ENCODE measurements at regions not wholly inside any gene's neighbourhood (a gene's known extent, or its start where the extent isn't known, plus 50 kb on each side); places are given as distances from the start of the nearest gene placed in this dataset.

DNA sequence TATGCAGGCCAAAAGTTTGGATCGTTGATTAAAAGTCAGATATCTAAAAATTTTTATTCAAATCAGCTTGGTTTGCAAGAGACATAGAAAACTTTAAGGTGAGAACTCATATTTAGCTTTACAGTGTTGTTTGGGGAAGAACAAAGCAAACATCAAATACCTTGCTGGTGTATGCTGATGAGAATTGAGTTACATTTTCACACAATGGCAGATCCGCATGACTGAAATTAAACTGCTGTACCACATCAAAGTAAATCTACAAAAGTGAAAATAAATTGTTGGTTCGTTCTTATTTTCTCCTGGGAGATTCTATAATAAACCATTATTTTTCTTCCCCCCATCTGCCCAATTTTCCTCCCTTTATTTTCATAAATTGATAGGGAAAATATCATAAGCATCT is 198.2 kb upstream of the PCSK5 start:
- DNase-seq: no peak

DNA sequence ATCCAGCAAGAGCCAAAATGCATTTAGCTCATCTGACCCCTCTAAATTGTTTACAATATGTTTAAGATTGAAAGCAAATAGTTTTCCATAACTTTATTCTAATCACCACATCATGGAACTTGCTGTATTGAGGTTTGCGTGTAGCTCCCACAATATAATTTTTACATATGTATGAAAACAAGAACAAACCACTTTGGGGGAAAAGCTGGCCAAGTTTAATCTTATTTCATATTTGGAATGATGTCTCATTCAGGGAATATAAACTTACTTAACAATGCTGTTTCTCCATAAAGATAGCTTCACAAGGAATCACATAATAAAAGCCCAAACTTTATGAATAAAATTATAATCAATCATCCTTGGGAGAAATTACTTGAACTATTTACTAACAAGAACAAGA is 194.6 kb upstream of the PCSK5 start:
- no peak for DNase-seq

GRCh38 chr9:75699017-75699416 is 191.5 kb upstream of the PCSK5 start:
- no peak for DNase-seq

DNA sequence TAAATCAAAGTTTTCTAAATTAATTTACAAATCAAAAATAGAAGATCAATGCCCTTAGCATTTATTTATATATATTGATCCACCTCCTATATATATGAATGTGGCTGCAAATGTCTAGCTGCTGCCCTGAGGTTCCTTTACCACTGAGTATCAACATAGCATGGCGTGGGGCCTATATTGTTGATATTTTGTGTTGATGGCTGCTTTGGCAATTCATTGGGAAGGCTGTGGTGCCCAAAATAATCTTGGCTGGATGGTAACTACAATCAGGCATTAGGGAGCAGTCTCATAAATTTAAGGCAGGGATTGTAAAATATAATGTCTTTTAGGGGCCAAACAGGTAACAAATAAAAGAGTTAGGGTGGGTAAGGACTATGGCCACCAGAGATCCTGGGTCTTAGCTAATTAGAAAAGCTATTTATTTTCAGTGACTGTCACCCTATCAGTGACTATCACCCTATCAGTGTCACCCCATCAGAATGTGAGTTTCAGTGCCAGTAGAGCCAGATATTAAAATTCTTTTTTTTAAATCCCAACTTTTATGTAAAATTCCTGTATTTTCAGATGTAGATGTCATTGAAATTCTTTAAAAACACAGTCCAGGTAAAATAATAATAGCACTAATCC is 190.7 kb upstream of the PCSK5 start:
- DNase-seq: no peak

DNA sequence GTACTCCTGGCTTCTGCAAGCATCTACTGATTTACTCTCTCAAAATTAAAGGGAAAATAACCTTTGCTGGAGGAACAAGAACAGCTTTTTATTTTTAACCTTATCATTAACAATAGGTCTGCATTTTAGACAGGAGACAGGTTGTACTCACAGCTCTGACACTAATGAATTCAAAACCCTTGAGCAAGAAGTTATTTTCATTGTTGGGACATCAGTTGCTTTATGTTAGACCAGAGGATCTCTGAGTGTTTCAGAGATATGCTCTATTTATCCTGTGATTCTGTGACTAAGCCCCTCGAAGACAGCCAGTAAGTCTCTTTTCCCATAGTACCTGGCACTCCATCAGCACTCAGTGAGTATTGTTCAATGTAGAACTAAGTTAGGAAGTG is 190.2 kb upstream of the PCSK5 start:
- no peak for DNase-seq

GRCh38 chr9:75707191-75707590 is 183.3 kb upstream of the PCSK5 start:
- DNase-seq: no peak

DNA sequence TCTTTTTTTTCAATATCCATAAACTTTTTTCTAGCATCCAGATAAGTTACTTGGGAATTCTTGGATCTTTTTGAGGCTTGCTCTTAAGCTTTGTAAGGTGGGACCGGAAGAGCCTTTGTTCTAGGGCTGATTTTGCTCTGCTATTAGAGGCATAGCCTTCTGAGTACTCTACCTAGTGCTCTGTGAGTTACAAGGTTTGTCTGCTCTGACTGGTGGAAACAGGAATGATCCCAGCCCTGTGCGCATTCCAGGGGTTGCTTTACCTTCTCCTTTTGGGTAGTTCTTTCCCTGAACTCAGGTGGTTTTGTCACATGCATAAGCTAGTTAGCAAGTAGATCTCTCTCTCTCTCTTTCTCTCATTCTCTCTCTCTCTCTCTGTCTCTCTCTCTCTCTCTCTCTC is 180.8 kb upstream of the PCSK5 start:
- DNase-seq: no peak

DNA sequence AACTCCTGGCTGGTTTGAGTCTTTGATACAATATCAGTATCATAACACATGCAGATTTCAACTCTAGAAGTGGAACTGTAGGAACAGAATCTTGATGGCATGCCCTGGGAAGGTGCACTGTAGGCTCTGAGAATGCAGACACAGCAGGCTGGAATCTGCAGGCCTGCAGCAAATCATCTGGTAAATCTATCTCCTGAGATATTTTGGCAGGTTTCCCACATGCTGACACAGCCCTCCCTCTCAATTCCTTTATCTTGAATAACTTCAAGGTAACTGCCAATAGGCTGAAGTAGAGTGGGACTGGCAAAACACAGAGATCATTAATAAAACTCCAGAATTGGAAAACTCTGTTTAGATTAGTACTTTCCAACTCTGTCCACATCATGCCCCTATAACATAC is 177.8 kb upstream of the PCSK5 start:
- no peak for DNase-seq

GRCh38 chr9:75713335-75713734 is 177.1 kb upstream of the PCSK5 start:
- no peak for DNase-seq

- no peak for DNase-seq
Measured at GRCh38 chr9:75715360-75715759, 175.1 kb upstream of the PCSK5 start.

DNA sequence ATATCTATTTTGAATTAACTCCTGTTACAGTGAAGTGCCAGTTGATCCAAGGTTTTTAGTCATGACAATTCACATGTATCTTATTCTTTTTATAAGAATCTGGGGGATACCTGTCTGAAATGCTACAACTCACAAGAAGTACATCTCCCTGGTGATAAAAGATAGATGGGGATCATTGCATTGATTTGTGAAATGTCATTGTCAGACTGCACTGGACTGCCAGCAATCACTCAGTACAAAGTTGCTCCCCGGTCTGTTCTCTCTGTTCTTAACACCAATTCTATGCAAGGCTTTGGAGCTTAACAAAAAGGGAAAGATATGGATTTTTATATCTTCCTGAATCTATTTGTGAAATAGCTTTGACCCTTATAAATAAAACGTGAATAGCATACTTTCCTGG is 171.8 kb upstream of the PCSK5 start:
- no peak for DNase-seq

DNA sequence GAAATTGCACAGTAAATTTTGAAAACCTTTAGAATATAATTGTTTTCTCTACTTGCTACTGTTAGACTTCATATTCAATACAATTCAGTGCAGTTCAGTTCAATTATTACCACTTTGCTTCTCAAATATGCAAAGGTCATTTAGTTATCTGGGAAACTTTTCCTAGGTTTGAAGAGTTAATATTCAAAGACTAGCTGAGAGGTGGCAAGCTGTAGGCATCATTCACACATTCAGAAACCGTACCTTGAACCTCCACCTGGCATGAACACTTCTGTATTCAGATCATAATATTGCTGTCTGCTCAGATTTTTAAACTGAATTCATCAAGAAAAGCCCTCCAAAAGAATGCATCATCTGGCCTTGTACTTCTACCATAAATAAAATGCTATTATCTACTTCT is 162.1 kb upstream of the PCSK5 start:
- DNase-seq: no peak

GRCh38 chr9:75734802-75735201 is 155.7 kb upstream of the PCSK5 start:
- DNase-seq: no peak

DNA sequence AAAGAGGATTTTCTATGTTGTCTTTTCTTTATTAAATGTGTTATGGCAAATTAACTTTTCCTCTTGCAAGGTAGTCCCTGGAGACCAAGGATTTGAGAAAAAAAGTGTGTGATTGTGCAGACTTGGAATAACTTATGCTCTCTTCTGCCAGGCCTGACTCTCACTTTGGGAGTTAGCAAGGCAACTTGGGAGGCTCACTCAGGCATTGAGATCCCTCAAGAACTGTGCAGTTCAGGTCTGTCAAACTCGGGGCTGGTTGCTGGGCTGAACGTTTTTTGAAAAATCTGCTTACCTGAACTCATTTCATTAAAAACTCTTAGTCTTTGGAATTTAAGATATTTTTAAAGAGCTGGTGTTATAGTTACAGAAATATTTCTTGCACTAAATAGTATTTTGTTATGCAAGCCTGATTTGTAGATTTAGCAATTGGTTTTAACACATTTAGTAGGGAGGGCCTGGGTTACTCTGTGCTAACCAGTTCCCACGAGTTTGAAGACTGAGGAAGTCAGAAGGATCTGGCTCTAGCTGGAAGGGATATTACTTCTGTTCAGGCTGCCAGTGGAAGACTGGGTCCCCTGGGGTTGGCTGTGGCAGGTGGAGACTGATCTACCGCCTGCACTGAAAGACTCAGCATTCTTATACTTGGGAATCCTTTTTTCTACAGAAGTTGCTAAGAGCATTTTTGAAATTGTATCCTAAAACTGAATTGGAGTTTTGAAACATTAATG is 150.4 kb upstream of the PCSK5 start:
- DNase-seq: no peak

DNA sequence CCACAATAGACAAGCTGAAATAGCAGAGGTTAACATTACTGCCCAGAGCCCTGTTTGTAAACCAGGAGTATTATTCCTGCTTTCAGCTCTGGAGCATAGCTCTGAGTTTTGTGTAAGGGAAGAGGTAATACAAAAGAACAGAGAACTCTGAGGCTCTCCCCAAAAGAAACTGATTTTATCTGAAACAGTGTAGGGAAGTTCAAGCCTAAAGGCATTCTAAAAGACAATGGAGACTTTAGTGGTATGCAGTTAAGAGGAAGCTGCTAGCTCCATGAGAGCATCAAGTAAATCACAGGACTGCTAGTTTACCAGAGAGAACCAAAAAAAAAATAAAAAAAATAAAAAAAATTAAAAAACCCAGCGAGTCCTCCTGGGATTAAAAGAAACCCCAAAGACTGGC is 146.6 kb upstream of the PCSK5 start:
- DNase-seq: no peak

GRCh38 chr9:75754080-75754479 is 136.4 kb upstream of the PCSK5 start:
- DNase-seq: no peak

DNA sequence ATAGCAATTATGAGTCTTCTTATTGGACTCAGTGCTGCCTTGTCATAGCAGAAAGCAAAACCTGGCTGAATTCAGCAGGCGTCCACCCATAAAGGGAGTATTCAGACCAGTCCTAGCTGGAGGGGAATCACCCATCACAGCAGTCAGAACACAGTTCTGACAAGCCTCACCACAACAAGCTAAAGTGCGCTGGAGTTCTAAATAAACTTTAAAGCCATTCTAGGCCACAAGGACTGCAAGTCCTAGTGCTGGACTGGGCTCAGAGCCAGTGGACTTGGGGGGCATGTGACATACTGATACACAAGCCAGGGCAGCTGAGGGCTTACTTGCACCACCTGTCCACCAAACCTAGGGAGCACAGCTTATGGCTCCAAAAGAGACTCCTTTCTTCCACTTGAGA is 115.3 kb upstream of the PCSK5 start:
- DNase-seq: no peak

GRCh38 chr9:75775966-75776691 is 114.3 kb upstream of the PCSK5 start:
- no peak for DNase-seq

DNA sequence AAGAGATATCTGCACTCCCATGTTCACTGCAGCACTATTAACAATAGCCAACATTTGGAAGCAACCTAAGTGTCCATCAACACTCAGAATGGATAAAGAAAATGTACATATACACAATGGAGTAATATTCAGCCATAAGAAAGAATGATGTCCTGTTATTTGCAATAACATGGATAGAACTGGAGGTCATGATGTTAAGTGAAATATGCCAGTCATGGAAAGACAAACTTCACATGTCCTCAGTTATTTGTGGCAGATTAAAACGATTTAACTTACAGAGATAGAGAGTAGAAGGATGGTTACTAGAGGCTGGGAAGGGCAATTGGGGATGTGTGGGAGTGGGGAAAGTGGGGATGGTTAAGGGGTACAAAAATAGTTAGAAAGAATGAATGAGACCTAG is 110.3 kb upstream of the PCSK5 start:
- DNase-seq: no peak

- no peak for DNase-seq
Measured at GRCh38 chr9:75788006-75788634, 102.4 kb upstream of the PCSK5 start.

GRCh38 chr9:75797085-75797580 is 93.3 kb upstream of the PCSK5 start:
- DNase-seq: no peak

GRCh38 chr9:75798505-75798904 is 92.0 kb upstream of the PCSK5 start:
- DNase-seq: no peak

DNA sequence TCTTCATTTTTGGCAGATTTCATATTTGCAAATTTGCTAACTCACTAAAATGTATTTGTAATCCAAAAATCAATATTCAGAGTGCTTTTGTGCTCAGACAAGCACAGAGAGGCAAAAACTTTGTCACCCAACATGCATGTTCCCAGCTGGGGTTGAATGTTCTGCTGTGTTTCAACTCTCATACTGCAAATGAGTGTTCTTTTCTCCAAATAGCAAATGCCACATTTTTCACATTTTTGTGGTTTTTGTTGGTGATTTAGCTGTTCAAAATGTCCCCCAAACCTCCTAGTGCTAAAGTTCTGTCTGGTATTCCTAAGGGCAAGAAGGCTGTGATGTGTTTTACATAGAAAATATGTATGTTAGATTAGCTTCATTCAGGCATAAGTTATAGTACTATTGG is 87.3 kb upstream of the PCSK5 start:
- no peak for DNase-seq

GRCh38 chr9:75810063-75810462 is 80.4 kb upstream of the PCSK5 start:
- DNase-seq: no peak

Data from activated CD4-positive, alpha-beta T cell treated with anti-CD3 and anti-CD28 coated beads, Interleukin-2, amount 50 U/mL, for 1 hour (primary cell).